HL-60 (cell line): ENCODE measurements at regions not wholly inside any gene's neighbourhood (a gene's known extent, or its start where the extent isn't known, plus 50 kb on each side); places are given as distances from the start of the nearest gene placed in this dataset.

Source experiments
- POLR2AphosphoS5 ChIP-seq: IDR thresholded peaks from 2 replicates; pipeline ENCODE4 v1.6.1; 2012; ENCODE audit warnings: low read depth
- TF ChIP-seq, protein P1 (sequence below): IDR thresholded peaks from one replicate; pipeline ENCODE4 v1.5.1; 2011; ENCODE audit warnings: low read length, control low read depth, inconsistent platforms; ENCODE audit not compliant: insufficient read depth

DNA sequence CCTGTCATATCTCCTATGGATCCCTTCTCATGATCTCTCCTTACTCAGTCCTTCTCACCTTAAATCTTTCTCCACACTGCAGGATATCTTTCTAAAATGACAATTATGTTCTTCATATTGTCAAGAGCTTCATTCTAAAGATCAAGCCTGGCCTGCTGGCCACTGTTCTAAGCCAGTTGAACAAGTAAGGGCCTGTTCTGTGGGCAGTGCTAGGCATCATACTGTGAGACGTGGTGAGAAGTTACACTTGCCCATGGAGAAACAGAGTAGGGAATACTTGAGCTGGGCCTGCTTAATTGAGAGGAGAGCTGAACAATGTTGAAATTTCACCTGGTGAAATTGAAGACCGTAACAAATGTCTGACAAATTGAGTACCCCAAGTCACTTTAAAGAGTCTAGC, 184.1 kb upstream of the RASGRP1 start:
- TF ChIP-seq, protein P1, sequence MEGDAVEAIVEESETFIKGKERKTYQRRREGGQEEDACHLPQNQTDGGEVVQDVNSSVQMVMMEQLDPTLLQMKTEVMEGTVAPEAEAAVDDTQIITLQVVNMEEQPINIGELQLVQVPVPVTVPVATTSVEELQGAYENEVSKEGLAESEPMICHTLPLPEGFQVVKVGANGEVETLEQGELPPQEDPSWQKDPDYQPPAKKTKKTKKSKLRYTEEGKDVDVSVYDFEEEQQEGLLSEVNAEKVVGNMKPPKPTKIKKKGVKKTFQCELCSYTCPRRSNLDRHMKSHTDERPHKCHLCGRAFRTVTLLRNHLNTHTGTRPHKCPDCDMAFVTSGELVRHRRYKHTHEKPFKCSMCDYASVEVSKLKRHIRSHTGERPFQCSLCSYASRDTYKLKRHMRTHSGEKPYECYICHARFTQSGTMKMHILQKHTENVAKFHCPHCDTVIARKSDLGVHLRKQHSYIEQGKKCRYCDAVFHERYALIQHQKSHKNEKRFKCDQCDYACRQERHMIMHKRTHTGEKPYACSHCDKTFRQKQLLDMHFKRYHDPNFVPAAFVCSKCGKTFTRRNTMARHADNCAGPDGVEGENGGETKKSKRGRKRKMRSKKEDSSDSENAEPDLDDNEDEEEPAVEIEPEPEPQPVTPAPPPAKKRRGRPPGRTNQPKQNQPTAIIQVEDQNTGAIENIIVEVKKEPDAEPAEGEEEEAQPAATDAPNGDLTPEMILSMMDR = no peak
- TF ChIP-seq POLR2AphosphoS5 = no peak
